Stomach (tissue), 4 donors: ENCODE measurements at regions not wholly inside any gene's neighbourhood (a gene's known extent, or its start where the extent isn't known, plus 50 kb on each side); places are given as distances from the start of the nearest gene placed in this dataset.

Experiments used
- CTCF ChIP-seq, 7 experiments: fragments of 450-650 bp in 4 of 7; fragments of 200-600 bp in 3 of 7; sonication (generic) in 3 of 7; IDR thresholded peaks; one replicate each; pipeline ENCODE4 v1.5.1; 2016 to 2019; ENCODE audit warnings: antibody characterized with exemption in 7 of 7, control low read depth in 2 of 7, mild to moderate bottlenecking in 1 of 7
- POLR2A ChIP-seq, 4 donors: fragments of 450-650 bp; IDR thresholded peaks; one replicate each; pipeline ENCODE4 v1.6.1; 2016; ENCODE audit warnings: antibody characterized with exemption in 4 of 4, control low read depth in 2 of 4, mild to moderate bottlenecking in 1 of 4, moderate library complexity in 1 of 4
- POLR2AphosphoS5 ChIP-seq, 3 donors: sonication (generic); formaldehyde crosslinking; IDR thresholded peaks; one replicate each; pipeline ENCODE4 v1.6.1; 2016; ENCODE audit warnings: antibody characterized with exemption in 3 of 3

- TF ChIP-seq CTCF (IDR thresholded peaks at IDR 0.05) (no peak), POLR2A (IDR thresholded peaks at IDR 0.05) (no peak), POLR2AphosphoS5 (IDR thresholded peaks at IDR 0.05) (no peak)
These were observed 655.5 kb downstream of the KCNA4 start for GRCh38 chr11:29361369-29361768.
